Gastrocnemius medialis (tissue), 4 donors: ENCODE measurements at regions not wholly inside any gene's neighbourhood (a gene's known extent, or its start where the extent isn't known, plus 50 kb on each side); places are given as distances from the start of the nearest gene placed in this dataset.

Source experiments
- ATAC-seq, 2 donors: fragments of 150-250 bp; one replicate each; pipeline ENCODE4 v1.9.1; 2016
- DNase-seq, 2 donors: peaks; one replicate each; pipeline ENCODE4 v3.0.0-alpha.2; 2019
- H3K27ac ChIP-seq, 4 donors: fragments of 200-600 bp; sonication (generic); 1 replicate in 1 of 4; 2 replicates in 3 of 4; pipeline ENCODE4 v1.5.1; 2016 to 2018; ENCODE audit warnings: mild to moderate bottlenecking in 2 of 4, moderate library complexity in 1 of 4
- H3K27me3 ChIP-seq, 3 donors: fragments of 200-600 bp; sonication (generic) in 2 of 3; 1 replicate in 1 of 3; 2 replicates in 2 of 3; pipeline versions ENCODE4 v1.5.1 to v1.6.0; 2016 to 2019; ENCODE audit warnings: mild to moderate bottlenecking in 1 of 3, moderate library complexity in 1 of 3
- H3K36me3 ChIP-seq, 2 donors: fragments of 200-600 bp; sonication (generic) in 1 of 2; one replicate each; pipeline ENCODE4 v1.5.1; 2017 to 2018
- H3K4me1 ChIP-seq, 2 donors: fragments of 200-600 bp; sonication (generic) in 1 of 2; one replicate each; pipeline ENCODE4 v1.5.1; 2016 to 2017; ENCODE audit warnings: mild to moderate bottlenecking in 2 of 2
- H3K4me3 ChIP-seq, 4 donors: fragments of 200-600 bp; sonication (generic) in 3 of 4; 1 replicate in 1 of 4; 2 replicates in 3 of 4; pipeline ENCODE4 v1.5.1; 2016 to 2019; ENCODE audit warnings: mild to moderate bottlenecking in 2 of 4
- H3K9me3 ChIP-seq, 3 donors: fragments of 200-600 bp; sonication (generic) in 2 of 3; 1 replicate in 1 of 3; 2 replicates in 2 of 3; pipeline ENCODE4 v1.5.1; 2016 to 2019
- CTCF ChIP-seq, 5 experiments: fragments of 450-650 bp in 3 of 5; fragments of 200-600 bp in 2 of 5; sonication (generic) in 2 of 5; IDR thresholded peaks in 4 of 5; conservative IDR thresholded peaks in 1 of 5; 1 replicate in 4 of 5; 2 replicates in 1 of 5; pipeline ENCODE4 v1.5.1; 2016 to 2019; ENCODE audit warnings: antibody characterized with exemption in 5 of 5, mild to moderate bottlenecking in 3 of 5, moderate library complexity in 3 of 5
- POLR2A ChIP-seq, 2 donors: fragments of 450-650 bp; IDR thresholded peaks; one replicate each; pipeline ENCODE4 v1.6.1; 2017; ENCODE audit warnings: antibody characterized with exemption in 2 of 2, mild to moderate bottlenecking in 2 of 2, moderate library complexity in 2 of 2
- in situ Hi-C, 4 donors: fragments of 200-750 bp; cut with MboI; loops; one replicate each; pipeline versions ENCODE4 v1.15.0 to v1.8.0; 2017; ENCODE audit warnings: low sequenced_read_pairs in 4 of 4
- intact Hi-C: fragments of 100-400 bp; cut with DNase I; formaldehyde crosslinking; loops from one replicate; pipeline ENCODE4 v1.15.1; 2023; ENCODE audit warnings: low total_unique reads

GRCh38 chr3:144362126-144362525 lies 390.5 kb downstream of the DIPK2A start:
- ATAC-seq (no peak), DNase-seq (no peak)
- Histone ChIP-seq H3K36me3 (no peaks in the 10 kb centered on the region), H3K27me3 (no peaks in the 10 kb centered on the region), H3K4me1 (no peaks in the 10 kb centered on the region), H3K27ac (no peak overlapping the region), H3K9me3 (no peaks in the 10 kb centered on the region), H3K4me3 (no peak overlapping the region)
- no peak for TF ChIP-seq POLR2A (IDR thresholded peaks at IDR 0.05)
- TF ChIP-seq CTCF (IDR thresholded peaks at IDR 0.05 in 4 of 5, conservative IDR thresholded peaks at IDR 0.05 in 1 of 5): no peak
- in situ Hi-C loops (no loop called here), intact Hi-C loops (no loop called here)

GRCh38 chr3:144363856-144364255 lies 392.2 kb downstream of the DIPK2A start:
- Histone ChIP-seq H3K27me3 (no peaks in the 10 kb centered on the region), H3K9me3 (no peaks in the 10 kb centered on the region), H3K27ac (no peak overlapping the region), H3K4me3 (no peak overlapping the region), H3K36me3 (no peaks in the 10 kb centered on the region), H3K4me1 (no peaks in the 10 kb centered on the region)
- ATAC-seq: no peak
- in situ Hi-C loops (no loop called here), intact Hi-C loops (no loop called here)
- DNase-seq: no peak
- TF ChIP-seq CTCF (IDR thresholded peaks at IDR 0.05 in 4 of 5, conservative IDR thresholded peaks at IDR 0.05 in 1 of 5) (no peak), POLR2A (IDR thresholded peaks at IDR 0.05) (no peak)

- TF ChIP-seq POLR2A (IDR thresholded peaks at IDR 0.05) (no peak), CTCF (IDR thresholded peaks at IDR 0.05 in 4 of 5, conservative IDR thresholded peaks at IDR 0.05 in 1 of 5) (no peak)
Observed at GRCh38 chr3:144364737-144365136, 393.1 kb downstream of the DIPK2A start.

GRCh38 chr3:144369129-144369879 lies 397.7 kb downstream of the DIPK2A start:
- Histone ChIP-seq H3K4me1 (no peaks in the 10 kb centered on the region), H3K27me3 (no peaks in the 10 kb centered on the region), H3K27ac (no peak overlapping the region), H3K9me3 (no peaks in the 10 kb centered on the region), H3K36me3 (no peaks in the 10 kb centered on the region), H3K4me3 (no peak overlapping the region)
- intact Hi-C loops (no loop called here), in situ Hi-C loops (no loop called here)
- DNase-seq (no peak), ATAC-seq (no peak)
- TF ChIP-seq CTCF (IDR thresholded peaks at IDR 0.05 in 4 of 5, conservative IDR thresholded peaks at IDR 0.05 in 1 of 5) (no peak), POLR2A (IDR thresholded peaks at IDR 0.05) (no peak)

More at GRCh38 chr3:144364737-144365136, 393.1 kb downstream of the DIPK2A start:
- DNase-seq: no peak
- ATAC-seq: no peak
- no peaks in the 10 kb centered on the region for H3K27me3 ChIP-seq
- intact Hi-C loops (no loop called here), in situ Hi-C loops (no loop called here)
- no peaks in the 10 kb centered on the region for H3K36me3 ChIP-seq
- H3K4me3 ChIP-seq: no peak overlapping the region
- H3K4me1 ChIP-seq: no peaks in the 10 kb centered on the region
- no peaks in the 10 kb centered on the region for H3K9me3 ChIP-seq
- no peak overlapping the region for H3K27ac ChIP-seq

- no peak for DNase-seq
- Histone ChIP-seq H3K4me3 (no peak overlapping the region), H3K27ac (no peak overlapping the region), H3K36me3 (no peaks in the 10 kb centered on the region), H3K27me3 (no peaks in the 10 kb centered on the region), H3K9me3 (no peaks in the 10 kb centered on the region), H3K4me1 (no peaks in the 10 kb centered on the region)
- no peak for ATAC-seq
- intact Hi-C loops: no loop called here
- in situ Hi-C loops: no loop called here
- TF ChIP-seq CTCF (IDR thresholded peaks at IDR 0.05 in 4 of 5, conservative IDR thresholded peaks at IDR 0.05 in 1 of 5) (no peak), POLR2A (IDR thresholded peaks at IDR 0.05) (no peak)
Observed at GRCh38 chr3:144375088-144375487, 403.5 kb downstream of the DIPK2A start.
